HL-60 (cell line): ENCODE measurements at regions not wholly inside any gene's neighbourhood (a gene's known extent, or its start where the extent isn't known, plus 50 kb on each side); places are given as distances from the start of the nearest gene placed in this dataset.

Source experiments
- CTCF ChIP-seq: IDR thresholded peaks from one replicate; pipeline ENCODE4 v1.5.1; 2011; ENCODE audit warnings: low read length, control low read depth, inconsistent platforms; ENCODE audit not compliant: insufficient read depth
- SPI1 ChIP-seq: IDR thresholded peaks from 2 replicates; pipeline ENCODE4 v1.6.1; 2012; ENCODE audit warnings: low read depth, mild to moderate bottlenecking, borderline replicate concordance

- no peak for TF ChIP-seq CTCF
- no peak for TF ChIP-seq SPI1
Observed at GRCh38 chr11:106390078-106390477, 312.6 kb downstream of the AASDHPPT start.
